ENCODE measurements at regions not wholly inside any gene's neighbourhood (a gene's known extent, or its start where the extent isn't known, plus 50 kb on each side); places are given as distances from the start of the nearest gene placed in this dataset.

DNA sequence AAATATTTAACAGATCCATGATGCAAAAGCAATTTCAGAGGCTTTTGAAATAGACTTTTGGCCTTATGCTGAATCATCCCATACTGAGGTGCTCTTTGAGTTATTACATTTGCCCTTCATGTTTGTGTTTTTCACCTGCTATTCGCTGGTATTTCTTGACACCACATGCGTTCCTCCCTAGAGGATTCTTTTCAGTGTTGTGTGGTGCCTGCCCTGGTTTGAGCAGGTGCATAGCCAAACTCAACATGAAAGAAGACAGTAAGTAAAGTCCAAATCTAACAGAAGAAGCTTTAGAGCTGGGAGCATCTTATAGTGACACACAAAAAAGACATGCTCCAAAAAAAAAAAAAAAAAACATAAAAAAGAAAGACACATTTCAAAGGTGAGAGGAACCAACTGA lies 796.3 kb downstream of the SEMA5A start:
- Histone ChIP-seq H3K14ac (ENCODE audit: insufficient read length) (no peak overlapping the region), H3K23ac (ENCODE audit: insufficient read length) (no peak overlapping the region), H3K4me1 (replicated peaks in 1 of 4; ENCODE audit: control insufficient read depth in 3 of 4, insufficient read depth in 4 of 4, low read length in 3 of 4) (no peaks in the 10 kb centered on the region), H4K91ac (replicated peaks; ENCODE audit: insufficient read length, low read length) (no peak overlapping the region), H3K4ac (replicated peaks; ENCODE audit: insufficient read length, low read depth, low read length) (no peak overlapping the region), H2BK20ac (ENCODE audit: low read length) (no peak overlapping the region), H3K4me2 (ENCODE audit: insufficient read depth in 1 of 2, low read depth in 2 of 2, low read length in 2 of 2) (no peak overlapping the region), H3K27me3 (replicated peaks in 1 of 4; ENCODE audit: control insufficient read depth in 3 of 4, extremely low read depth in 1 of 4, insufficient read depth in 3 of 4, low read length in 3 of 4) (no peaks in the 10 kb centered on the region), H3K79me2 (ENCODE audit: control insufficient read depth in 1 of 2, insufficient read depth in 2 of 2, low read length in 2 of 2) (no peaks in the 10 kb centered on the region), H3K18ac (ENCODE audit: extremely low read depth, low read length) (no peak overlapping the region), H2AFZ (ENCODE audit: low read length) (no peak overlapping the region), H3K23me2 (ENCODE audit: low read depth, low read length) (no peaks in the 10 kb centered on the region), H3K4me3 (ENCODE audit: extremely low read depth in 1 of 4, insufficient read depth in 2 of 4, low read depth in 3 of 4, low read length in 4 of 4) (no peak overlapping the region), H2BK120ac (replicated peaks; ENCODE audit: low read depth, low read length) (no peak overlapping the region), H2AK5ac (ENCODE audit: low read depth, low read length) (no peak overlapping the region), H2BK15ac (ENCODE audit: low read length) (no peak overlapping the region), H3K9ac (replicated peaks in 1 of 4; ENCODE audit: extremely low read depth in 1 of 4, low read depth in 3 of 4, low read length in 3 of 4) (no peak overlapping the region), H2BK12ac (ENCODE audit: low read depth, low read length) (no peak overlapping the region), H4K5ac (ENCODE audit: insufficient read length, low read depth, low read length) (no peak overlapping the region), H4K20me1 (replicated peaks in 1 of 2; ENCODE audit: control insufficient read depth in 1 of 2, insufficient read depth in 2 of 2, low read length in 2 of 2) (no peaks in the 10 kb centered on the region), H3K36me3 (ENCODE audit: control insufficient read depth in 2 of 4, insufficient read depth in 4 of 4, low read length in 3 of 4) (no peaks in the 10 kb centered on the region), H3K9me3 (ENCODE audit: insufficient read depth in 2 of 2, low read depth in 1 of 2, low read length in 1 of 2) (no peaks in the 10 kb centered on the region), H3K56ac (replicated peaks; ENCODE audit: insufficient read length, low read depth, low read length) (no peak overlapping the region), H2BK5ac (ENCODE audit: low read depth, low read length) (no peak overlapping the region), H3K79me1 (ENCODE audit: low read depth, low read length) (no peaks in the 10 kb centered on the region), H3K27ac (ENCODE audit: low read depth, low read length) (no peak overlapping the region), H4K8ac (ENCODE audit: extremely low read depth, insufficient read depth, low read length) (no peak overlapping the region)
- ChIA-PET CTCF (ENCODE audit: partially characterized antibody) (interaction anchor here (0.6 kb wide), 1 partner anchor 43 kb away, joined by 3 read pairs; no protein-coding TSS in a partner anchor), POLR2A (ENCODE audit: partially characterized antibody) (no interaction called here)
- TF ChIP-seq, protein P1, sequence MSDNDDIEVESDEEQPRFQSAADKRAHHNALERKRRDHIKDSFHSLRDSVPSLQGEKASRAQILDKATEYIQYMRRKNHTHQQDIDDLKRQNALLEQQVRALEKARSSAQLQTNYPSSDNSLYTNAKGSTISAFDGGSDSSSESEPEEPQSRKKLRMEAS (IDR thresholded peaks at IDR 0.05), result no peak
- TF ChIP-seq SP1 (IDR thresholded peaks at IDR 0.05; ENCODE audit: low read depth, low read length), result no peak
- no peak for TF ChIP-seq JUN (IDR thresholded peaks at IDR 0.05; ENCODE audit: low read depth, low read length)
- TF ChIP-seq TEAD4 (IDR thresholded peaks at IDR 0.05; ENCODE audit: low read depth, low read length), result no peak
- no peak for TF ChIP-seq RXRA (IDR thresholded peaks at IDR 0.05; ENCODE audit: insufficient read depth, low read depth, low read length)
- TF ChIP-seq, protein P2, sequence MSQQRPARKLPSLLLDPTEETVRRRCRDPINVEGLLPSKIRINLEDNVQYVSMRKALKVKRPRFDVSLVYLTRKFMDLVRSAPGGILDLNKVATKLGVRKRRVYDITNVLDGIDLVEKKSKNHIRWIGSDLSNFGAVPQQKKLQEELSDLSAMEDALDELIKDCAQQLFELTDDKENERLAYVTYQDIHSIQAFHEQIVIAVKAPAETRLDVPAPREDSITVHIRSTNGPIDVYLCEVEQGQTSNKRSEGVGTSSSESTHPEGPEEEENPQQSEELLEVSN (IDR thresholded peaks at IDR 0.05), result no peak
- WGBS, 2 experiments (ENCODE audit: extremely low coverage in 1 of 2, insufficient coverage in 1 of 2, insufficient read length in 1 of 2, insufficient replicate concordance in 2 of 2, low coverage in 1 of 2, low lambda C conversion rate in 2 of 2, missing lambda C conversion rate in 1 of 2), result 89% methylated on average over 2 of the region's 2 CpGs; no CpG with 5 or more reads in 1 of the 2 experiments
- FAIRE-seq, result no peak
- DNase-seq (ENCODE audit: low read depth in 1 of 2, low spot score in 2 of 2), result no peak

All from H1 (cell line).